ENCODE measurements at regions not wholly inside any gene's neighbourhood (a gene's known extent, or its start where the extent isn't known, plus 50 kb on each side); places are given as distances from the start of the nearest gene placed in this dataset.

DNA sequence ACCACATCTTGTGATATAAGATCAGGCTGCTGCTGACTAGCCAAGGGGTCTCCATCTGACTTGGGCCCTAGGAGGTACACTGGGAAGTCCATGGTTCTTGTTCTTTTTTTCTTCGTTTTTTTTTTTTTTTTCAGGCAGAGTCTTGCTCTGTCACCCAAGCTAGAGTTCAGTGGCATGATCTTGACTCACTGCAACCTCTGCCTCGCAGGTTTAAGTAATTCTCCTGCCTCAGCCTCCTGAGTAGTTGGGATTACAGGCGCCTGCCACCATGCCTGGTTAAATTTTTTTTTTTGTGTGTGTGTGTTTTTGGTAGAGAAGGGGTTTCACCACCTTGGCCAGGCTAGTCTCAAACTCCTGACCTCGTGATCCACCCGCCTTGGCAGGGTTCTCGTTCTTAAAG, 178.2 kb downstream of the RMST start:
- Histone ChIP-seq H3K9ac (no peak overlapping the region), H3K36me3 (replicated peaks in 1 of 2; ENCODE audit: control insufficient read depth in 1 of 2, insufficient read depth in 2 of 2, low read length in 1 of 2) (no peaks in the 10 kb centered on the region), H3K27ac (ENCODE audit: low read depth in 2 of 2, low read length in 1 of 2) (no peak overlapping the region), H2AFZ (ENCODE audit: low read depth) (no peak overlapping the region), H3K4me2 (no peak overlapping the region), H3F3A (replicated peaks; ENCODE audit: insufficient read depth) (no peaks in the 10 kb centered on the region), H4K20me1 (ENCODE audit: insufficient read depth) (no peaks in the 10 kb centered on the region), H3K27me3 (ENCODE audit: insufficient read depth) (no peaks in the 10 kb centered on the region), H3K79me2 (ENCODE audit: insufficient read depth) (no peaks in the 10 kb centered on the region), H3K9me3 (no peaks in the 10 kb centered on the region), H3K4me1 (ENCODE audit: control insufficient read depth in 1 of 2, insufficient read depth in 2 of 2, low read depth in 1 of 2, low read length in 1 of 2) (no peaks in the 10 kb centered on the region), H3K9me2 (no peaks in the 10 kb centered on the region), H3K4me3 (ENCODE audit: low read depth in 2 of 2, low read length in 1 of 2) (no peak overlapping the region)
- CTCF ChIA-PET, result no interaction called here
- DNase-seq, result no peak
- POLR2A ChIA-PET, result no interaction called here
- TF ChIP-seq SMC3 (IDR thresholded peaks at IDR 0.05; ENCODE audit: low read depth, low read length) (no peak), FOSL2 (IDR thresholded peaks at IDR 0.05; ENCODE audit: borderline replicate concordance, low read depth) (no peak), RFX5 (IDR thresholded peaks at IDR 0.05; ENCODE audit: low read length) (no peak), MXI1 (IDR thresholded peaks at IDR 0.05; ENCODE audit: low read depth, low read length) (no peak), TEAD4 (IDR thresholded peaks at IDR 0.05; ENCODE audit: borderline replicate concordance, insufficient read depth) (no peak), FOXJ3 (CRISPR knock-in tag; IDR thresholded peaks at IDR 0.05) (no peak), YY1 (IDR thresholded peaks at IDR 0.05; ENCODE audit: low read depth) (no peak), ELF1 (IDR thresholded peaks at IDR 0.05) (no peak), GABPA (IDR thresholded peaks at IDR 0.05; ENCODE audit: low read depth) (no peak), TAF1 (IDR thresholded peaks at IDR 0.05; ENCODE audit: borderline replicate concordance, low read depth, low read length) (no peak), TCF12 (IDR thresholded peaks at IDR 0.05) (no peak), GATA2 (CRISPR knock-in tag; IDR thresholded peaks at IDR 0.05) (no peak)
- TF ChIP-seq, protein P1, sequence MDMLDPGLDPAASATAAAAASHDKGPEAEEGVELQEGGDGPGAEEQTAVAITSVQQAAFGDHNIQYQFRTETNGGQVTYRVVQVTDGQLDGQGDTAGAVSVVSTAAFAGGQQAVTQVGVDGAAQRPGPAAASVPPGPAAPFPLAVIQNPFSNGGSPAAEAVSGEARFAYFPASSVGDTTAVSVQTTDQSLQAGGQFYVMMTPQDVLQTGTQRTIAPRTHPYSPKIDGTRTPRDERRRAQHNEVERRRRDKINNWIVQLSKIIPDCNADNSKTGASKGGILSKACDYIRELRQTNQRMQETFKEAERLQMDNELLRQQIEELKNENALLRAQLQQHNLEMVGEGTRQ (IDR thresholded peaks at IDR 0.05; ENCODE audit: borderline replicate concordance, low read depth, low read length), result no peak
- 19% methylated on average over 6 of the region's 6 CpGs for WGBS (ENCODE audit: low lambda C conversion rate)

DNA sequence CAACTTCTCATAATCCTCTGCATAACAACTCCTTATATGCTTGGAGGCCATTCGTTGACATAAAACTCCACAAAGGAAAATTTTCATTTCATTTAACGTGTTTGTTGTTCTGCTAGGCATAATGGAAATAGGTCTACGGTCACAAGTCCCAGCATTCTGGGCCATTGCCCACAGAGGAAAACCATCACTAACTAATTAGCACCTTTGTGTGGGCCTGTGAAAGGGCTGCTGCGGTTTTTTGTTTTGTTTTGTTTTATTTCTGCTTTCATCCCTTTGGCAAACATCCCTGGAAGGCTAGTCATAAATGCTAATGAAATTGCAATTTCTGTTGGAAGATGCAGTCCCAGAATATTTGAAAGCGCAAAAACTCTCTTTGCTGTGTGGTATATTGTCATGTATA, 180.3 kb downstream of the RMST start:
- Histone ChIP-seq H3K9me3 (no peaks in the 10 kb centered on the region), H3K4me2 (no peak overlapping the region), H3K9me2 (no peaks in the 10 kb centered on the region), H3K9ac (no peak overlapping the region), H3K4me3 (ENCODE audit: low read depth in 2 of 2, low read length in 1 of 2) (no peak overlapping the region), H3K4me1 (ENCODE audit: control insufficient read depth in 1 of 2, insufficient read depth in 2 of 2, low read depth in 1 of 2, low read length in 1 of 2) (no peaks in the 10 kb centered on the region), H3K36me3 (replicated peaks in 1 of 2; ENCODE audit: control insufficient read depth in 1 of 2, insufficient read depth in 2 of 2, low read length in 1 of 2) (no peaks in the 10 kb centered on the region), H2AFZ (ENCODE audit: low read depth) (no peak overlapping the region), H3K79me2 (ENCODE audit: insufficient read depth) (no peaks in the 10 kb centered on the region), H3K27ac (ENCODE audit: low read depth in 2 of 2, low read length in 1 of 2) (no peak overlapping the region), H3F3A (replicated peaks; ENCODE audit: insufficient read depth) (no peaks in the 10 kb centered on the region), H3K27me3 (ENCODE audit: insufficient read depth) (no peaks in the 10 kb centered on the region), H4K20me1 (ENCODE audit: insufficient read depth) (no peaks in the 10 kb centered on the region)
- ChIA-PET CTCF (no interaction called here), POLR2A (no interaction called here)
- DNase-seq, result no peak
- WGBS (ENCODE audit: low lambda C conversion rate), result 32% methylated on average over 5 of the region's 5 CpGs
- TF ChIP-seq GATA2 (CRISPR knock-in tag; IDR thresholded peaks at IDR 0.05), result no peak
- TF ChIP-seq FOXJ3 (CRISPR knock-in tag; IDR thresholded peaks at IDR 0.05), result no peak
- no peak for TF ChIP-seq FOXM1 (IDR thresholded peaks at IDR 0.05; ENCODE audit: low read depth)
- TF ChIP-seq TCF12 (IDR thresholded peaks at IDR 0.05), result no peak
- no peak for TF ChIP-seq GABPA (IDR thresholded peaks at IDR 0.05; ENCODE audit: low read depth)
- TF ChIP-seq CHD2 (IDR thresholded peaks at IDR 0.05; ENCODE audit: low read length, partially characterized antibody), result no peak
- TF ChIP-seq FOSL2 (IDR thresholded peaks at IDR 0.05; ENCODE audit: borderline replicate concordance, low read depth), result no peak
- TF ChIP-seq JUND (IDR thresholded peaks at IDR 0.05), result no peak
- no peak for TF ChIP-seq EP300 (IDR thresholded peaks at IDR 0.05; ENCODE audit: borderline replicate concordance in 1 of 2, low read depth in 1 of 2, low read length in 1 of 2)
- TF ChIP-seq RCOR1 (IDR thresholded peaks at IDR 0.05; ENCODE audit: low read length), result no peak
- TF ChIP-seq SIN3A (IDR thresholded peaks at IDR 0.05; ENCODE audit: borderline replicate concordance, low read depth, low read length), result no peak
- TF ChIP-seq, protein P2, sequence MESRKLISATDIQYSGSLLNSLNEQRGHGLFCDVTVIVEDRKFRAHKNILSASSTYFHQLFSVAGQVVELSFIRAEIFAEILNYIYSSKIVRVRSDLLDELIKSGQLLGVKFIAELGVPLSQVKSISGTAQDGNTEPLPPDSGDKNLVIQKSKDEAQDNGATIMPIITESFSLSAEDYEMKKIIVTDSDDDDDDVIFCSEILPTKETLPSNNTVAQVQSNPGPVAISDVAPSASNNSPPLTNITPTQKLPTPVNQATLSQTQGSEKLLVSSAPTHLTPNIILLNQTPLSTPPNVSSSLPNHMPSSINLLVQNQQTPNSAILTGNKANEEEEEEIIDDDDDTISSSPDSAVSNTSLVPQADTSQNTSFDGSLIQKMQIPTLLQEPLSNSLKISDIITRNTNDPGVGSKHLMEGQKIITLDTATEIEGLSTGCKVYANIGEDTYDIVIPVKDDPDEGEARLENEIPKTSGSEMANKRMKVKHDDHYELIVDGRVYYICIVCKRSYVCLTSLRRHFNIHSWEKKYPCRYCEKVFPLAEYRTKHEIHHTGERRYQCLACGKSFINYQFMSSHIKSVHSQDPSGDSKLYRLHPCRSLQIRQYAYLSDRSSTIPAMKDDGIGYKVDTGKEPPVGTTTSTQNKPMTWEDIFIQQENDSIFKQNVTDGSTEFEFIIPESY (IDR thresholded peaks at IDR 0.05; ENCODE audit: borderline replicate concordance, low read depth), result no peak
- TF ChIP-seq SMC3 (IDR thresholded peaks at IDR 0.05; ENCODE audit: low read depth, low read length), result no peak
- no peak for TF ChIP-seq NRF1 (IDR thresholded peaks at IDR 0.05; ENCODE audit: low read depth, low read length)
- no peak for TF ChIP-seq ELF1 (IDR thresholded peaks at IDR 0.05)

Measured in SK-N-SH (cell line).